A549 (cell line): ENCODE measurements at regions not wholly inside any gene's neighbourhood (a gene's known extent, or its start where the extent isn't known, plus 50 kb on each side); places are given as distances from the start of the nearest gene placed in this dataset.

ENCODE experiments used
- ATAC-seq, 2 experiments: fragments of 200-7000 bp in 1 of 2; fragments of >200 bp in 1 of 2; cut with Nextera tagmentation in 1 of 2; cut with Tn5 transposase in 1 of 2; 3 replicates each; pipeline versions ENCODE4 v1.8.0 to v1.9.1; 2018 to 2020; ENCODE audit warnings: mild to moderate bottlenecking in 1 of 2, moderate library complexity in 1 of 2
- CTCF ChIA-PET: fragments of 300-600 bp; sonication (Branson Sonifier 250); formaldehyde crosslinking; extraction: SDS; loops from one replicate; lab custom pipeline; 2021; ENCODE audit warnings: antibody characterized with exemption, inconsistent platforms; lab: Yijun Ruan, JAX
- POLR2A ChIA-PET: fragments of 350-600 bp; formaldehyde crosslinking; extraction: SDS; loops from one replicate; lab custom pipeline; 2021; ENCODE audit warnings: antibody characterized with exemption, inconsistent platforms; lab: Yijun Ruan, JAX
- DNase-seq, 2 experiments: peaks; one replicate each; pipeline versions ENCODE4 v3.0.0 to v3.0.0-alpha.2; 2011 to 2016; ENCODE audit warnings: low read depth in 1 of 2, low spot score in 1 of 2
- FAIRE-seq: peaks from 2 replicates; lab custom pipeline; 2011; peaks lifted over from hg19 to GRCh38; lab: Jason Lieb, UNC
- H3K27ac ChIP-seq, 2 experiments: fragments of >200 bp; sonication (Bioruptor Twin); formaldehyde crosslinking; 3 replicates each; pipeline ENCODE4 v1.5.1; 2016 to 2017
- H3K4me1 ChIP-seq: fragments of >200 bp; sonication (Bioruptor Twin); formaldehyde crosslinking; 3 replicates; pipeline ENCODE4 v1.6.1; 2016
- H3K4me2 ChIP-seq: fragments of >200 bp; sonication (Bioruptor Twin); formaldehyde crosslinking; 3 replicates; pipeline ENCODE4 v1.6.1; 2016
- H3K4me3 ChIP-seq: fragments of >200 bp; sonication (Bioruptor Twin); formaldehyde crosslinking; 3 replicates; pipeline ENCODE4 v1.5.1; 2016
- H3K9me3 ChIP-seq: fragments of >200 bp; sonication (Bioruptor Twin); formaldehyde crosslinking; 3 replicates; pipeline ENCODE4 v1.6.1; 2016
- ATOH8 ChIP-seq: fragments of 250-450 bp; sonication (Bioruptor Pico); IDR thresholded peaks from 2 replicates; pipeline ENCODE4 v1.5.0; 2020; ENCODE audit warnings: low read depth, mild to moderate bottlenecking, moderate library complexity
- CBX2 ChIP-seq: fragments of 200-600 bp; sonication (generic); IDR thresholded peaks from 2 replicates; pipeline ENCODE4 v1.6.1; 2016; ENCODE audit warnings: low read depth, mild to moderate bottlenecking, borderline replicate concordance
- CBX8 ChIP-seq: fragments of 200-600 bp; sonication (generic); IDR thresholded peaks from 2 replicates; pipeline ENCODE4 v1.6.1; 2016
- CEBPB ChIP-seq, 2 experiments: fragments of >200 bp in 1 of 2; sonication (Bioruptor Twin) in 1 of 2; formaldehyde crosslinking in 1 of 2; IDR thresholded peaks; 2 replicates each; pipeline ENCODE4 v1.6.1; 2012 to 2016
- CTCF ChIP-seq: fragments of >200 bp; sonication (Bioruptor Twin); formaldehyde crosslinking; IDR thresholded peaks from 3 replicates; pipeline ENCODE4 v1.5.1; 2016
- ELK1 ChIP-seq: fragments of 150-350 bp; IDR thresholded peaks from 2 replicates; pipeline ENCODE4 v1.6.1; 2014; ENCODE audit warnings: low read depth, mild to moderate bottlenecking, low read length
- GATA3 ChIP-seq: IDR thresholded peaks from 2 replicates; pipeline ENCODE4 v1.6.1; 2012; ENCODE audit warnings: borderline replicate concordance
- JUNB ChIP-seq: fragments of >200 bp; sonication (Bioruptor Twin); formaldehyde crosslinking; IDR thresholded peaks from 2 replicates; pipeline ENCODE4 v1.6.1; 2016
- MAFK ChIP-seq: fragments of 450-650 bp; IDR thresholded peaks from 2 replicates; pipeline ENCODE4 v1.6.1; 2014; ENCODE audit not compliant: partially characterized antibody
- MYC ChIP-seq: IDR thresholded peaks from 2 replicates; pipeline ENCODE4 v1.6.1; 2012; ENCODE audit warnings: mild to moderate bottlenecking, inconsistent platforms, low read length, improper control_type of control experiment, borderline replicate concordance
- NPAS2 ChIP-seq: fragments of 250-450 bp; sonication (Bioruptor Pico); IDR thresholded peaks from 2 replicates; pipeline ENCODE4 v1.8.0; 2022; ENCODE audit warnings: mild to moderate bottlenecking, moderate library complexity, borderline replicate concordance
- PBX3 ChIP-seq: IDR thresholded peaks from 2 replicates; pipeline ENCODE4 v1.6.1; 2012
- PHF8 ChIP-seq: fragments of 200-600 bp; sonication (generic); IDR thresholded peaks from 2 replicates; pipeline ENCODE4 v1.6.1; 2016; ENCODE audit warnings: low read depth, mild to moderate bottlenecking, antibody characterized with exemption, moderate library complexity, borderline replicate concordance
- RNF2 ChIP-seq: fragments of 200-600 bp; sonication (generic); IDR thresholded peaks from 2 replicates; pipeline ENCODE4 v1.6.1; 2016; ENCODE audit warnings: low read depth, mild to moderate bottlenecking, antibody characterized with exemption, moderate library complexity, borderline replicate concordance
- SMC3 ChIP-seq: fragments of >200 bp; sonication (Bioruptor Twin); formaldehyde crosslinking; IDR thresholded peaks from 3 replicates; pipeline ENCODE4 v1.6.1; 2018; ENCODE audit warnings: inconsistent platforms
- ZC3H11A ChIP-seq: fragments of 450-650 bp; IDR thresholded peaks from 2 replicates; pipeline ENCODE4 v1.6.1; 2014; ENCODE audit warnings: antibody characterized with exemption, mild to moderate bottlenecking
- WGBS: methylation state at CpG from one replicate; pipeline ENCODE4 v1.1.6; 2017; ENCODE audit errors: missing lambda C conversion rate; 5-methylcytosine and 5-hydroxymethylcytosine counted together

GRCh38 chr3:140821493-140821892 is 120.1 kb upstream of the SLC25A36 start:
- CTCF ChIA-PET = no interaction called here
- POLR2A ChIA-PET = no interaction called here
- H3K4me3 ChIP-seq = no peak overlapping the region
- WGBS = 0% methylated on average over 2 of the region's 2 CpGs
- H3K4me2 ChIP-seq = no peak overlapping the region
- no peaks in the 10 kb centered on the region for H3K9me3 ChIP-seq
- H3K4me1 ChIP-seq = no peaks in the 10 kb centered on the region
- no peak for FAIRE-seq
- TF ChIP-seq MYC (no peak), ZC3H11A (no peak)
- DNase-seq = no peak
- ATAC-seq = no peak
- no peak overlapping the region for H3K27ac ChIP-seq

- ChIA-PET CTCF (interaction anchor here (0.8 kb wide), 1 partner anchor 33 kb away, joined by 3 read pairs; no protein-coding TSS in a partner anchor), POLR2A (no interaction called here)
- Histone ChIP-seq H3K27ac (no peak overlapping the region), H3K4me3 (no peak overlapping the region), H3K4me2 (no peak overlapping the region), H3K9me3 (no peaks in the 10 kb centered on the region), H3K4me1 (no peaks in the 10 kb centered on the region)
- 21% methylated on average over 3 of the region's 3 CpGs for WGBS
- no peak for ATAC-seq
- FAIRE-seq = no peak
- no peak for DNase-seq
- no peak for TF ChIP-seq ELK1
- no peak for TF ChIP-seq RNF2
- no peak for TF ChIP-seq JUNB
- TF ChIP-seq GATA3 = no peak
- peak; percentile 89 for TF ChIP-seq MAFK
- no peak for TF ChIP-seq CEBPB (IDR thresholded peaks at IDR 0.05)
These were observed 119.1 kb upstream of the SLC25A36 start for GRCh38 chr3:140822401-140823047.

GRCh38 chr3:140823106-140823505 is 118.5 kb upstream of the SLC25A36 start:
- TF ChIP-seq CTCF (no peak), ATOH8 (CRISPR knock-in tag) (no peak), PHF8 (no peak), SMC3 (no peak), CBX8 (no peak), PBX3 (no peak)
- ChIA-PET POLR2A (no interaction called here), CTCF (interaction anchor here (0.8 kb wide), 1 partner anchor 33 kb away, joined by 3 read pairs; no protein-coding TSS in a partner anchor)
- H3K4me2 ChIP-seq = no peak overlapping the region
- H3K9me3 ChIP-seq = no peaks in the 10 kb centered on the region
- H3K27ac ChIP-seq = no peak overlapping the region
- no peak for DNase-seq
- H3K4me1 ChIP-seq = no peaks in the 10 kb centered on the region
- no peak overlapping the region for H3K4me3 ChIP-seq
- ATAC-seq = no peak
- no peak for FAIRE-seq
- WGBS = 0% methylated on average over 1 of the region's 1 CpG

GRCh38 chr3:140827894-140828293 is 113.7 kb upstream of the SLC25A36 start:
- H3K4me2 ChIP-seq = no peak overlapping the region
- no peaks in the 10 kb centered on the region for H3K9me3 ChIP-seq
- no peak for TF ChIP-seq NPAS2 (CRISPR knock-in tag)
- no peak for TF ChIP-seq PHF8
- no peak for TF ChIP-seq CBX2
- no peaks in the 10 kb centered on the region for H3K4me1 ChIP-seq
- CTCF ChIA-PET = no interaction called here
- H3K4me3 ChIP-seq = no peak overlapping the region
- H3K27ac ChIP-seq = no peak overlapping the region
- no peak for DNase-seq
- no peak for ATAC-seq
- POLR2A ChIA-PET = no interaction called here
- FAIRE-seq = no peak
- 0% methylated on average over 1 of the region's 1 CpG for WGBS
